ENCODE measurements at regions not wholly inside any gene's neighbourhood (a gene's known extent, or its start where the extent isn't known, plus 50 kb on each side); places are given as distances from the start of the nearest gene placed in this dataset.

GRCh38 chr5:18507114-18507513 lies 872.9 kb downstream of the TAF11L14 start:
- no peak for TF ChIP-seq CTCF (IDR thresholded peaks at IDR 0.05; ENCODE audit: low read depth, low read length)
- H3K9me3 ChIP-seq (ENCODE audit: low read depth), result no peaks in the 10 kb centered on the region
- no peak overlapping the region for H3K27ac ChIP-seq
- no peak for DNase-seq (ENCODE audit: low read depth in 1 of 2, low spot score in 1 of 2)
- no peaks in the 10 kb centered on the region for H3K27me3 ChIP-seq
- H3K4me3 ChIP-seq, result no peak overlapping the region
- no peaks in the 10 kb centered on the region for H3K36me3 ChIP-seq
- no peaks in the 10 kb centered on the region for H3K4me1 ChIP-seq (ENCODE audit: low read depth)

DNA sequence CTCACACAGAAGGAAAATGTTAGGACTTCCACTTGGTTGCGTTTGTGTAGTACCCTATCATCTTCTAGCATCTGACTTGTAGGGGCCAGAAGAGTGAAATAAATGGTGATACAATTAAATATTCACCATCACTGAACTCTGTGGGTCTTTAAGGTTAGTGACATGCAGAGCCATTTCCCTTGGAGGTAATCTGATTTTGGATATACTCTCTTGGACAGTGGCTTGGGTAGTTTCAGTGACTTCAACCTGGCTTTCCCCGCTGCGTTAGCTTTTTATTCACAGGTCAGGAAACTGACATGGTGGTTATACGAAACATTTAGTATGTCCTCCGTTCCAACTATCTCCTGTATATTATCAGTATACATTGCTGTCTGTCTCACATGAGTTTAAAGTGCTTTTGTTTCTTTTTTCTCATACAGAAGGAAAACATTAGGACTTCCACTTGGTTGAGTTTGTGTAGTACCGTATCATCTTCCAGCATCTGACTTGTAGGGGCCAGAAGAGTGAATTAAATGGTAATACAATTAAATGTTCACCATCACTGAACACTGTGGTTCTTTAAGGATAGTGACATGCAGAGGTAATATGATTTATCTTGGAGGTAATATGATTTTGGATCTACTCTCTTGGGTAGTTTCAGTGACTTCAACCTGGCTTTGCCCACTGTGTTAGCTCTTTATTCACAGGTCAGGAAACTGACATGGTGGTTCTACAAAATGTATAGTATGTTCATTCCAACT lies 883.6 kb downstream of the TAF11L14 start:
- Histone ChIP-seq H3K4me3 (no peak overlapping the region), H3K9me3 (ENCODE audit: low read depth) (no peaks in the 10 kb centered on the region), H3K36me3 (no peaks in the 10 kb centered on the region), H3K27ac (no peak overlapping the region), H3K27me3 (no peaks in the 10 kb centered on the region), H3K4me1 (ENCODE audit: low read depth) (no peaks in the 10 kb centered on the region)
- DNase-seq (ENCODE audit: low read depth in 1 of 2, low spot score in 1 of 2), result no peak
- TF ChIP-seq CTCF (IDR thresholded peaks at IDR 0.05; ENCODE audit: low read depth, low read length), result no peak

- H3K9me3 ChIP-seq (ENCODE audit: low read depth), result no peaks in the 10 kb centered on the region
- H3K27ac ChIP-seq, result no peak overlapping the region
- no peaks in the 10 kb centered on the region for H3K4me1 ChIP-seq (ENCODE audit: low read depth)
- DNase-seq (ENCODE audit: low read depth in 1 of 2, low spot score in 1 of 2), result no peak
- no peaks in the 10 kb centered on the region for H3K36me3 ChIP-seq
- no peak overlapping the region for H3K4me3 ChIP-seq
- no peaks in the 10 kb centered on the region for H3K27me3 ChIP-seq
- TF ChIP-seq CTCF (IDR thresholded peaks at IDR 0.05; ENCODE audit: low read depth, low read length), result no peak
Measured at GRCh38 chr5:18523380-18523779, 889.1 kb downstream of the TAF11L14 start.

- no peak overlapping the region for H3K27ac ChIP-seq
- no peak overlapping the region for H3K4me3 ChIP-seq
- TF ChIP-seq CTCF (IDR thresholded peaks at IDR 0.05; ENCODE audit: low read depth, low read length), result no peak
- no peaks in the 10 kb centered on the region for H3K27me3 ChIP-seq
- H3K9me3 ChIP-seq (ENCODE audit: low read depth), result no peaks in the 10 kb centered on the region
- DNase-seq (ENCODE audit: low read depth in 1 of 2, low spot score in 1 of 2), result no peak
- no peaks in the 10 kb centered on the region for H3K36me3 ChIP-seq
- no peaks in the 10 kb centered on the region for H3K4me1 ChIP-seq (ENCODE audit: low read depth)
Measured at GRCh38 chr5:18526792-18527405, 892.6 kb downstream of the TAF11L14 start.

DNA sequence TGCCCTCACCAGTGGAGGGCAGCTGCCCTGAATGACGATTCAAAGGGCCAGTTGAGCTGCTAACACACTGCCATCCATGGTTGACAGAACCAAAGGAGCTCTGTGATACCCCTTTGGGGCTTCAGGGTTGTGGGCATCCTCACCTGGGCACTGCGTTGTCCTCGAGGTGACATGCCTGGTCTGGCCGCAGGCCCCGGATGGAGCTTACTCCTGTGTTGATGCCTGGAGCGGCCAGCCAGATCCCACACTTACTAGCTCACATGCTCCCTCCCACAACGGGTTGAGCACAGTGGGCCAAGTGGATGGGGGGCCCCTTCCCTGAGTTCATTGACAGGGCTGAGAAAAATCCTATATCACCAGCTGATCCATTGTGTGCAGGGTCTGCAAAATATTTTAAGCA lies 898.9 kb downstream of the TAF11L14 start:
- H3K27ac ChIP-seq, result no peak overlapping the region
- no peaks in the 10 kb centered on the region for H3K9me3 ChIP-seq (ENCODE audit: low read depth)
- H3K36me3 ChIP-seq, result no peaks in the 10 kb centered on the region
- TF ChIP-seq CTCF (IDR thresholded peaks at IDR 0.05; ENCODE audit: low read depth, low read length), result no peak
- no peaks in the 10 kb centered on the region for H3K4me1 ChIP-seq (ENCODE audit: low read depth)
- no peak overlapping the region for H3K4me3 ChIP-seq
- DNase-seq (ENCODE audit: low read depth in 1 of 2, low spot score in 1 of 2), result no peak
- H3K27me3 ChIP-seq, result no peaks in the 10 kb centered on the region

All from cardiac muscle cell (in vitro differentiated cells and primary cell).